Stomach (tissue), 8 donors: ENCODE measurements at regions not wholly inside any gene's neighbourhood (a gene's known extent, or its start where the extent isn't known, plus 50 kb on each side); places are given as distances from the start of the nearest gene placed in this dataset.

Experiments used
- DNase-seq, 2 donors: peaks; one replicate each; pipeline versions ENCODE4 v3.0.0 to v3.0.0-alpha.2; 2013 to 2019
- H3K27ac ChIP-seq, 5 donors: fragments of 200-600 bp in 4 of 5; sonication (generic) in 4 of 5; one replicate each; pipeline ENCODE4 v1.5.1; 2013 to 2019; ENCODE audit warnings: mild to moderate bottlenecking in 1 of 5, moderate library complexity in 1 of 5
- H3K27me3 ChIP-seq, 3 donors: fragments of 200-600 bp; sonication (generic); one replicate each; pipeline ENCODE4 v1.5.1; 2017 to 2019; ENCODE audit warnings: mixed run types in 1 of 3
- H3K36me3 ChIP-seq, 4 donors: fragments of 200-600 bp; sonication (generic); 1 replicate in 3 of 4; 2 replicates in 1 of 4; pipeline ENCODE4 v1.5.1; 2016 to 2019
- H3K4me1 ChIP-seq, 4 donors: fragments of 200-600 bp; sonication (generic); one replicate each; pipeline ENCODE4 v1.5.1; 2016 to 2019
- H3K4me3 ChIP-seq, 4 donors: fragments of 200-600 bp; sonication (generic) in 3 of 4; one replicate each; pipeline ENCODE4 v1.5.1; 2016 to 2019; ENCODE audit warnings: mild to moderate bottlenecking in 1 of 4
- H3K9me3 ChIP-seq, 4 donors: fragments of 200-600 bp; sonication (generic); one replicate each; pipeline ENCODE4 v1.5.1; 2016 to 2019
- CTCF ChIP-seq, 7 experiments: fragments of 450-650 bp in 4 of 7; fragments of 200-600 bp in 3 of 7; sonication (generic) in 3 of 7; IDR thresholded peaks; one replicate each; pipeline ENCODE4 v1.5.1; 2016 to 2019; ENCODE audit warnings: antibody characterized with exemption in 7 of 7, control low read depth in 2 of 7, mild to moderate bottlenecking in 1 of 7
- EP300 ChIP-seq: sonication (generic); formaldehyde crosslinking; IDR thresholded peaks from one replicate; pipeline ENCODE4 v1.6.1; 2017; ENCODE audit warnings: antibody characterized with exemption
- POLR2A ChIP-seq, 4 donors: fragments of 450-650 bp; IDR thresholded peaks; one replicate each; pipeline ENCODE4 v1.6.1; 2016; ENCODE audit warnings: antibody characterized with exemption in 4 of 4, control low read depth in 2 of 4, mild to moderate bottlenecking in 1 of 4, moderate library complexity in 1 of 4
- POLR2AphosphoS5 ChIP-seq, 3 donors: sonication (generic); formaldehyde crosslinking; IDR thresholded peaks; one replicate each; pipeline ENCODE4 v1.6.1; 2016; ENCODE audit warnings: antibody characterized with exemption in 3 of 3
- WGBS, 5 donors: extraction: QIAGEN DNeasy Blood & Tissue Kit in 3 of 5; methylation state at CpG; one replicate each; pipeline versions ENCODE4 v1.1.5 to v1.1.7; 2013 to 2018; 5-methylcytosine and 5-hydroxymethylcytosine counted together
- intact Hi-C: fragments of 100-400 bp; cut with DNase I; formaldehyde crosslinking; loops from one replicate; pipeline ENCODE4 v1.15.1; 2023; ENCODE audit warnings: low total_unique reads
- donor health status: healthy with polysubstance abuse.
- donor health status: Bipolar disorder and iron deficiency.
- donor health status: healthy.

GRCh38 chr15:45785897-45786296 lies 151.1 kb downstream of the SQOR start:
- H3K36me3 ChIP-seq: no peaks in the 10 kb centered on the region
- 70 to 80% (median 78%) methylated on average over 2 of the region's 2 CpGs for WGBS, 5 donors
- H3K27me3 ChIP-seq: peaks cover 0 to 9% (median 0%) of the 10 kb centered on the region in 3 donors
- H3K4me3 ChIP-seq: no peak overlapping the region
- TF ChIP-seq POLR2A (IDR thresholded peaks at IDR 0.05): no peak
- TF ChIP-seq POLR2AphosphoS5 (IDR thresholded peaks at IDR 0.05): no peak
- TF ChIP-seq CTCF (IDR thresholded peaks at IDR 0.05): no peak
- no peak for TF ChIP-seq EP300
- no peaks in the 10 kb centered on the region for H3K9me3 ChIP-seq
- intact Hi-C loops: no loop called here
- DNase-seq: no peak
- no peak overlapping the region for H3K27ac ChIP-seq
- H3K4me1 ChIP-seq: no peaks in the 10 kb centered on the region

GRCh38 chr15:45790325-45790943 lies 155.6 kb downstream of the SQOR start:
- 28 to 43% (median 39%) methylated on average over 4 of the region's 4 CpGs for WGBS, 5 donors
- TF ChIP-seq POLR2AphosphoS5 (IDR thresholded peaks at IDR 0.05) (no peak), EP300 (no peak), CTCF (IDR thresholded peaks at IDR 0.05) (peak in 4 of 7 experiments; percentile 29 to 44 (median 37))
- H3K4me1 ChIP-seq: no peaks in the 10 kb centered on the region
- DNase-seq: peak; percentile 30 to 35
- no peak overlapping the region for H3K4me3 ChIP-seq
- no peak overlapping the region for H3K27ac ChIP-seq
- no peaks in the 10 kb centered on the region for H3K36me3 ChIP-seq
- no peaks in the 10 kb centered on the region for H3K9me3 ChIP-seq
- peaks cover 0 to 7% (median 0%) of the 10 kb centered on the region in 3 donors for H3K27me3 ChIP-seq
- intact Hi-C loops: loop anchor here (10.0 kb wide), 1 partner anchor 86 kb away; no protein-coding TSS in a partner anchor

GRCh38 chr15:45794304-45794703 lies 159.5 kb downstream of the SQOR start:
- no peaks in the 10 kb centered on the region for H3K36me3 ChIP-seq
- no peak for DNase-seq
- intact Hi-C loops: loop anchor here (10.0 kb wide), 1 partner anchor 90 kb away; no protein-coding TSS in a partner anchor
- no peaks in the 10 kb centered on the region for H3K4me1 ChIP-seq
- TF ChIP-seq EP300: no peak
- TF ChIP-seq POLR2AphosphoS5 (IDR thresholded peaks at IDR 0.05): no peak
- TF ChIP-seq CTCF (IDR thresholded peaks at IDR 0.05): no peak
- TF ChIP-seq POLR2A (IDR thresholded peaks at IDR 0.05): no peak
- H3K27ac ChIP-seq: no peak overlapping the region
- H3K9me3 ChIP-seq: no peaks in the 10 kb centered on the region
- no peak overlapping the region for H3K4me3 ChIP-seq
- H3K27me3 ChIP-seq: peaks cover 0 to 7% (median 0%) of the 10 kb centered on the region in 3 donors

- intact Hi-C loops: loop anchor here (10.0 kb wide), 1 partner anchor 90 kb away; no protein-coding TSS in a partner anchor
- peak in 1 of 2 donors; percentile 23 for DNase-seq
- no peak for TF ChIP-seq CTCF (IDR thresholded peaks at IDR 0.05)
- TF ChIP-seq POLR2AphosphoS5 (IDR thresholded peaks at IDR 0.05): no peak
- TF ChIP-seq POLR2A (IDR thresholded peaks at IDR 0.05): no peak
- TF ChIP-seq EP300: no peak
- H3K36me3 ChIP-seq: no peaks in the 10 kb centered on the region
- 46 to 53% (median 50%) methylated on average over 6 of the region's 6 CpGs for WGBS, 5 donors
- peaks cover 0 to 7% (median 0%) of the 10 kb centered on the region in 3 donors for H3K27me3 ChIP-seq
- no peaks in the 10 kb centered on the region for H3K4me1 ChIP-seq
- H3K27ac ChIP-seq: no peak overlapping the region
- H3K4me3 ChIP-seq: no peak overlapping the region
- no peaks in the 10 kb centered on the region for H3K9me3 ChIP-seq
These were observed 160.0 kb downstream of the SQOR start for GRCh38 chr15:45794712-45795439.
